ENCODE measurements at regions not wholly inside any gene's neighbourhood (a gene's known extent, or its start where the extent isn't known, plus 50 kb on each side); places are given as distances from the start of the nearest gene placed in this dataset.

DNA sequence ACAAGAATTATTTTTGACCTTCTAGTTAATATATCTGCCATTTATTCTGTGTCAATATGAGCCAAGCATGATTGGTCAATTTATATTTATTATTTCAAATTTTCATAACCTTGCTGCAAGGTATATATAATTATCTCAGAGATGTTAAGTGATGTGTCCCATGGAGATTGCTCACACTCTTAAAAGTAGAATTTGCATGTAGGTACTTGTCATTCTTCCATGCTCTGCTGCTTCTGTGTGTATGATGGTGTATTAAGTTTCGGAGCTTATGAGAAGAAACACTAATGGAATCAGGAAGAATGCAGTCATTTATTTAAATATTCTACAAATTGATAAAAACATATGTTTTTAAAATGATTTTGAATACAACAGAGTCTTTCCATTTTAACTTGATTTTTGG is 586.8 kb upstream of the MIR17HG start:
- Histone ChIP-seq H3K36me3 (no peaks in the 10 kb centered on the region), H3K9me3 (no peaks in the 10 kb centered on the region), H3K27ac (no peak overlapping the region), H3K27me3 (no peaks in the 10 kb centered on the region), H3K4me3 (no peak overlapping the region), H3K4me1 (no peaks in the 10 kb centered on the region)
- no peak for DNase-seq (ENCODE audit: low spot score in 2 of 2)
- intact Hi-C loops (cut with DNase I; ENCODE audit: low total_unique reads), result loop anchor here (5.0 kb wide), 1 partner anchor 578 kb away; no protein-coding TSS in a partner anchor
- TF ChIP-seq, protein P1, sequence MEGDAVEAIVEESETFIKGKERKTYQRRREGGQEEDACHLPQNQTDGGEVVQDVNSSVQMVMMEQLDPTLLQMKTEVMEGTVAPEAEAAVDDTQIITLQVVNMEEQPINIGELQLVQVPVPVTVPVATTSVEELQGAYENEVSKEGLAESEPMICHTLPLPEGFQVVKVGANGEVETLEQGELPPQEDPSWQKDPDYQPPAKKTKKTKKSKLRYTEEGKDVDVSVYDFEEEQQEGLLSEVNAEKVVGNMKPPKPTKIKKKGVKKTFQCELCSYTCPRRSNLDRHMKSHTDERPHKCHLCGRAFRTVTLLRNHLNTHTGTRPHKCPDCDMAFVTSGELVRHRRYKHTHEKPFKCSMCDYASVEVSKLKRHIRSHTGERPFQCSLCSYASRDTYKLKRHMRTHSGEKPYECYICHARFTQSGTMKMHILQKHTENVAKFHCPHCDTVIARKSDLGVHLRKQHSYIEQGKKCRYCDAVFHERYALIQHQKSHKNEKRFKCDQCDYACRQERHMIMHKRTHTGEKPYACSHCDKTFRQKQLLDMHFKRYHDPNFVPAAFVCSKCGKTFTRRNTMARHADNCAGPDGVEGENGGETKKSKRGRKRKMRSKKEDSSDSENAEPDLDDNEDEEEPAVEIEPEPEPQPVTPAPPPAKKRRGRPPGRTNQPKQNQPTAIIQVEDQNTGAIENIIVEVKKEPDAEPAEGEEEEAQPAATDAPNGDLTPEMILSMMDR (IDR thresholded peaks at IDR 0.05), result no peak
- TF ChIP-seq POLR2AphosphoS5 (IDR thresholded peaks at IDR 0.05), result no peak
- TF ChIP-seq POLR2A (IDR thresholded peaks at IDR 0.05), result no peak

DNA sequence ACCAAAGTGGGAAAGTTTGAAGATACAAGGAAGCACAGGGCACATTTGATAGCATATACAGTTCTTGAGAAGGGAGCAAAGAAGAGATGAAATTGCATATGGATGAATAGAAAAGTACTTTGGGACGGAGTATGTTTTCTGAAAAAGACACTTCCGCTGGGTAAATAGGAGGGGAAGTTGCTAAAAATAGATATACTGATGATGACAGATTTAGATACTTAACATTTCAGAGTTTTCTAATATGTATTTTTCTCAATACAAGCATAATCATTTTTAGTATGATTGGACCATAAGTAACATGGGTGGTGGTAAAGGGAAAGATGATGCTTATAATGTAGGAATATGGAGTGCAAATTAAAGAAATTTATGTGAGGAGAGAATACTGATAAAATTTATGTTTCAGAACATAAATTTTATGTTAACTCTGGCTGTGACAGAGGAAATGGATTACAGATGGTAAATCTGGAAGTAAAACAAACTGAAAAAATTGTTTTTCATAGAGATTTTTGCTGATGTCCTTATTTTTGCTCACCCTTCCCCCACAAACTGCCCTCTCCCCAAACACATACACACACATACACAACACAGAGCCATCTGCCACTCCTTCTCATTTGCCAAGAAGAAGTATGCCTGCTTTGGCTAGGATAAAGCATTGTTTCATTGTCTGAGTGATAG is 583.9 kb upstream of the MIR17HG start:
- H3K27ac ChIP-seq, result no peak overlapping the region
- DNase-seq (ENCODE audit: low spot score in 2 of 2), result no peak
- no peaks in the 10 kb centered on the region for H3K4me1 ChIP-seq
- no peaks in the 10 kb centered on the region for H3K27me3 ChIP-seq
- H3K36me3 ChIP-seq, result no peaks in the 10 kb centered on the region
- TF ChIP-seq POLR2A (IDR thresholded peaks at IDR 0.05) (no peak), POLR2AphosphoS5 (IDR thresholded peaks at IDR 0.05) (no peak)
- TF ChIP-seq, protein P1 (IDR thresholded peaks at IDR 0.05), result no peak
- no peak overlapping the region for H3K4me3 ChIP-seq
- intact Hi-C loops (cut with DNase I; ENCODE audit: low total_unique reads), result loop anchor here (5.0 kb wide), 1 partner anchor 581 kb away; no protein-coding TSS in a partner anchor
- H3K9me3 ChIP-seq, result no peaks in the 10 kb centered on the region

DNA sequence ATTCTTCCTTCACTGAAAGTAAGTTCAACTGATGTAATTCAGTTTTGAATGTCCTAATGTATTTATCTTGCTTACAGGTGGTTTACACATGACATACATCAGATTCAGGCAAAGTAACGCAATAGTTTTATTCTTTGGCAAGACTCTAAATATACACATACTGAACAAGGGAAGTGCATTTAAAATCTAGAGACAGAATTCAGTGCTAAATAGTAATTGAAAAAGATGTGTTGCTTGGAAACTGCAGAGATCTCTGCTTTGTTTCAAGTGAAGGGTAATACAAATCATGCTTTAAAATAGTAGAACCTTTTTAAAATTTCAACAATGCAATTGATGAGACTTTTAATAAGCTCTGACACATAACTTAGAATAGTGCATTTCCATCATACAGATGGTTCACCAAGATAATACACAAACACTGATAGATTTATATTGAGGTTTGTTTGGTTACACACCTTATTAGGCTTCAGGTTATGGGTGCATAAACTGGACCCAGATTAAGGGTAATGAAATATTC is 581.0 kb upstream of the MIR17HG start:
- TF ChIP-seq, protein P1 (IDR thresholded peaks at IDR 0.05), result no peak
- TF ChIP-seq POLR2AphosphoS5 (IDR thresholded peaks at IDR 0.05) (no peak), POLR2A (IDR thresholded peaks at IDR 0.05) (no peak)
- DNase-seq (ENCODE audit: low spot score in 2 of 2), result no peak
- H3K9me3 ChIP-seq, result no peaks in the 10 kb centered on the region
- no peaks in the 10 kb centered on the region for H3K36me3 ChIP-seq
- intact Hi-C loops (cut with DNase I; ENCODE audit: low total_unique reads), result no loop called here
- H3K27ac ChIP-seq, result no peak overlapping the region
- H3K4me1 ChIP-seq, result no peaks in the 10 kb centered on the region
- H3K4me3 ChIP-seq, result no peak overlapping the region
- no peaks in the 10 kb centered on the region for H3K27me3 ChIP-seq

DNA sequence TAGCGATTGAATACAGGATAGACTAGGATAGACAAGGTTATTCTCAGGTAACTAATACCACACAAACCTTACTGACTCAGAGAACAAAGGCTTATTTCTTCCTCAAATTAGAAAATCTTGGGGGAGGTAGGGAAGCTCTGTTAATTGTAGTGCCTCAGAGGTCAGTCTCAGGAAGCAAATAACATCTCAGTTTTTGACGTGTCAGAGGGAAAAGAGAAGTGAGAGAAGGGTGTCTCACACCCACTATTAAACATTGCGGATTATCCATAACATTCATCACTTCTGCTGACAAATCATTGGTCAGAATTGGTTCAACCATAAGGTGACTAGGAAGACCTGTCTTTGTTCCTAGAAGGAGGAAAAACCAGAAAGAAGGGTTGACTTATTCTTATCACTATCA is 579.4 kb upstream of the MIR17HG start:
- intact Hi-C loops (cut with DNase I; ENCODE audit: low total_unique reads), result no loop called here
- H3K36me3 ChIP-seq, result no peaks in the 10 kb centered on the region
- TF ChIP-seq POLR2A (IDR thresholded peaks at IDR 0.05) (no peak), POLR2AphosphoS5 (IDR thresholded peaks at IDR 0.05) (no peak)
- TF ChIP-seq, protein P1 (IDR thresholded peaks at IDR 0.05), result no peak
- DNase-seq (ENCODE audit: low spot score in 2 of 2), result no peak
- no peaks in the 10 kb centered on the region for H3K27me3 ChIP-seq
- H3K9me3 ChIP-seq, result no peaks in the 10 kb centered on the region
- H3K4me1 ChIP-seq, result no peaks in the 10 kb centered on the region
- H3K27ac ChIP-seq, result no peak overlapping the region
- H3K4me3 ChIP-seq, result no peak overlapping the region

DNA sequence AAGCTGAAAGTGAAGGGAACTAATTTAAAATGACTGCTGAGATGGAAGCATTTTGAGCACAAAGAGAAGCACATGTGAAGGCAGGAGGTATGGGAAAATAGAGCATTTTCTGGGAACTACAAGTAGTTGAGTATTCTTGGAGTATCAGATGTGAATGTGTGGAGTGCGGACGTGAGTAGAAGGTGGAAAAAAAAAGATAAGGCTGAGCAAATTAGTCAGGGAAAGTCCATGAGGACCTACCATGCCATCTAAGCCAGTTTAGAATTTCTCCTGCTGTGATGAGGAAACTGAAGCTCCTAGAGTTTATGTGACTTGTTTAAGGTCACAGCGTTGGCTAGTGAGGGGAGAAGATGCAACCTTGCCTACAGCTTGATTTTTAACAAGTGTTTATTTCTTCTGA is 578.1 kb upstream of the MIR17HG start:
- TF ChIP-seq POLR2AphosphoS5 (IDR thresholded peaks at IDR 0.05) (no peak), POLR2A (IDR thresholded peaks at IDR 0.05) (no peak)
- TF ChIP-seq, protein P1 (IDR thresholded peaks at IDR 0.05), result no peak
- H3K27ac ChIP-seq, result no peak overlapping the region
- intact Hi-C loops (cut with DNase I; ENCODE audit: low total_unique reads), result no loop called here
- no peaks in the 10 kb centered on the region for H3K9me3 ChIP-seq
- no peaks in the 10 kb centered on the region for H3K27me3 ChIP-seq
- no peaks in the 10 kb centered on the region for H3K36me3 ChIP-seq
- DNase-seq (ENCODE audit: low spot score in 2 of 2), result no peak
- no peaks in the 10 kb centered on the region for H3K4me1 ChIP-seq
- no peak overlapping the region for H3K4me3 ChIP-seq
